Loucy (cell line): ENCODE measurements at regions not wholly inside any gene's neighbourhood (a gene's known extent, or its start where the extent isn't known, plus 50 kb on each side); places are given as distances from the start of the nearest gene placed in this dataset.

Experiments used
- H2AFZ ChIP-seq: fragments of 200-600 bp; sonication (generic); 2 replicates; pipeline ENCODE4 v1.6.0; 2016; ENCODE audit warnings: antibody characterized with exemption, mild to moderate bottlenecking, low read length, moderate library complexity
- H3F3A ChIP-seq: fragments of 200-600 bp; 2 replicates; pipeline ENCODE4 v1.6.0; 2016; ENCODE audit warnings: antibody characterized with exemption, low read depth, mild to moderate bottlenecking
- H3K27me3 ChIP-seq: fragments of 200-600 bp; sonication (generic); 2 replicates; pipeline ENCODE4 v1.6.1; 2014; ENCODE audit warnings: low read length, mild to moderate bottlenecking; ENCODE audit not compliant: insufficient read depth, poor library complexity, severe bottlenecking
- H3K36me3 ChIP-seq: fragments of 200-600 bp; sonication (generic); 2 replicates; pipeline ENCODE4 v1.6.1; 2016; ENCODE audit warnings: low read length; ENCODE audit not compliant: insufficient read depth
- H3K4me1 ChIP-seq: fragments of 200-600 bp; sonication (generic); 2 replicates; pipeline ENCODE4 v1.5.1; 2014; ENCODE audit warnings: low read length, mild to moderate bottlenecking; ENCODE audit not compliant: insufficient read depth, poor library complexity, severe bottlenecking
- H3K4me2 ChIP-seq: fragments of 200-600 bp; sonication (generic); 2 replicates; pipeline ENCODE4 v1.6.0; 2014; ENCODE audit warnings: antibody characterized with exemption, low read length, low read depth, mild to moderate bottlenecking; ENCODE audit not compliant: poor library complexity, severe bottlenecking
- H3K4me3 ChIP-seq: fragments of 200-600 bp; sonication (generic); 2 replicates; pipeline ENCODE4 v1.5.1; 2014; ENCODE audit warnings: low read length, mild to moderate bottlenecking, mixed read lengths; ENCODE audit not compliant: poor library complexity, severe bottlenecking
- H3K79me2 ChIP-seq: fragments of 200-600 bp; sonication (generic); 2 replicates; pipeline ENCODE4 v1.6.1; 2014; ENCODE audit warnings: low read length; ENCODE audit not compliant: insufficient read depth
- H3K9ac ChIP-seq: fragments of 200-600 bp; sonication (generic); 2 replicates; pipeline ENCODE4 v1.6.0; 2014; ENCODE audit warnings: mild to moderate bottlenecking, low read depth, low read length, moderate library complexity; ENCODE audit not compliant: poor library complexity, severe bottlenecking
- H3K9me2 ChIP-seq: fragments of 200-600 bp; sonication (generic); replicated peaks from 2 replicates; pipeline ENCODE4 v1.6.1; 2016; ENCODE audit warnings: low read depth, low read length, mixed read lengths
- H3K9me3 ChIP-seq: fragments of 200-600 bp; sonication (generic); 2 replicates; pipeline ENCODE4 v1.6.1; 2014; ENCODE audit warnings: mild to moderate bottlenecking, antibody characterized with exemption, low read length, low read depth; ENCODE audit not compliant: insufficient read depth
- H4K20me1 ChIP-seq: fragments of 200-600 bp; sonication (generic); 2 replicates; pipeline ENCODE4 v1.6.0; 2014; ENCODE audit warnings: antibody characterized with exemption, low read length, mild to moderate bottlenecking; ENCODE audit not compliant: insufficient read depth, poor library complexity, severe bottlenecking
- CTCF ChIP-seq: fragments of 200-600 bp; sonication (generic); conservative IDR thresholded peaks from 2 replicates; pipeline ENCODE4 v1.5.1; 2014; ENCODE audit warnings: mild to moderate bottlenecking, antibody characterized with exemption, low read length
- EZH2phosphoT487 ChIP-seq: fragments of 200-600 bp; IDR thresholded peaks from 2 replicates; pipeline ENCODE4 v1.6.1; 2018; ENCODE audit warnings: antibody characterized with exemption, mild to moderate bottlenecking, moderate library complexity, borderline replicate concordance

GRCh38 chr4:125688841-125689240 lies 374.1 kb downstream of the FAT4 start:
- Histone ChIP-seq H3K27me3 (no peaks in the 10 kb centered on the region), H3K9me2 (no peaks in the 10 kb centered on the region), H3K9ac (no peak overlapping the region), H3K79me2 (no peaks in the 10 kb centered on the region), H3K4me2 (no peak overlapping the region), H3K4me1 (no peaks in the 10 kb centered on the region), H3K9me3 (no peaks in the 10 kb centered on the region), H3F3A (no peaks in the 10 kb centered on the region), H4K20me1 (no peaks in the 10 kb centered on the region), H3K36me3 (no peaks in the 10 kb centered on the region), H3K4me3 (no peak overlapping the region), H2AFZ (no peak overlapping the region)
- no peak for TF ChIP-seq CTCF
- no peak for TF ChIP-seq EZH2phosphoT487

- Histone ChIP-seq H4K20me1 (no peaks in the 10 kb centered on the region), H3K9ac (no peak overlapping the region), H3K4me2 (no peak overlapping the region), H3K9me3 (no peaks in the 10 kb centered on the region), H2AFZ (no peak overlapping the region), H3K9me2 (no peaks in the 10 kb centered on the region), H3K36me3 (no peaks in the 10 kb centered on the region), H3K79me2 (no peaks in the 10 kb centered on the region), H3K4me3 (no peak overlapping the region), H3K4me1 (no peaks in the 10 kb centered on the region), H3K27me3 (no peaks in the 10 kb centered on the region), H3F3A (no peaks in the 10 kb centered on the region)
- TF ChIP-seq CTCF (no peak), EZH2phosphoT487 (no peak)
Measured at GRCh38 chr4:125689805-125690204, 375.1 kb downstream of the FAT4 start.

GRCh38 chr4:125693228-125693627 lies 378.5 kb downstream of the FAT4 start:
- no peak overlapping the region for H3K9ac ChIP-seq
- H3K9me3 ChIP-seq, result no peaks in the 10 kb centered on the region
- no peak overlapping the region for H2AFZ ChIP-seq
- H3K27me3 ChIP-seq, result no peaks in the 10 kb centered on the region
- no peaks in the 10 kb centered on the region for H3F3A ChIP-seq
- H3K9me2 ChIP-seq, result no peaks in the 10 kb centered on the region
- no peaks in the 10 kb centered on the region for H3K36me3 ChIP-seq
- H4K20me1 ChIP-seq, result no peaks in the 10 kb centered on the region
- no peak overlapping the region for H3K4me2 ChIP-seq
- no peak overlapping the region for H3K4me3 ChIP-seq
- no peaks in the 10 kb centered on the region for H3K4me1 ChIP-seq
- H3K79me2 ChIP-seq, result no peaks in the 10 kb centered on the region
- TF ChIP-seq CTCF, result no peak
- no peak for TF ChIP-seq EZH2phosphoT487
